AG09319 (cell line): ENCODE measurements at regions not wholly inside any gene's neighbourhood (a gene's known extent, or its start where the extent isn't known, plus 50 kb on each side); places are given as distances from the start of the nearest gene placed in this dataset.

Source experiments
- DNase-seq: peaks from one replicate; pipeline ENCODE4 v3.0.0-alpha.2; 2010; ENCODE audit warnings: low read depth; ENCODE audit errors: extremely low read depth
- TF ChIP-seq, protein P1 (sequence below): IDR thresholded peaks from 2 replicates; pipeline ENCODE4 v1.5.1; 2011; ENCODE audit warnings: low read depth, mild to moderate bottlenecking, inconsistent platforms, low read length, moderate library complexity

DNA sequence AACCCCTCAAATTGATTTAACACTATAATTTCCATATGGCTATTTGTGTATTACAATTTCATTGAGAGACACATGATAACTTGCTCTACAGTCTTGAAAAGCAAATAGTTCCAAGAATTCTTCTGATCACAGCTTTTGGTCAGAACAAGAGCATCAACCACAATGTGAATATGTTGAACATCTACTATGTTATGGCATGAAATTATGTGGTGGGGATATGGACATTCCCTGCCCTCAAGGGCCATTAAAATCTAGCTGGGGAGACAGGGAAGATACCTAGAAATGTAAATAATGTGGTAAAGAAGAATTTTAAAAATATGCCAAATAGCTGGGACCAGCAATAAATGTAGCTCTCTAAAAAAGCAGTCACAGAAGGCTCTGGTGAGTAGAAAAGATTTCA is 262.2 kb downstream of the FZD1 start:
- DNase-seq = no peak
- TF ChIP-seq, protein P1, sequence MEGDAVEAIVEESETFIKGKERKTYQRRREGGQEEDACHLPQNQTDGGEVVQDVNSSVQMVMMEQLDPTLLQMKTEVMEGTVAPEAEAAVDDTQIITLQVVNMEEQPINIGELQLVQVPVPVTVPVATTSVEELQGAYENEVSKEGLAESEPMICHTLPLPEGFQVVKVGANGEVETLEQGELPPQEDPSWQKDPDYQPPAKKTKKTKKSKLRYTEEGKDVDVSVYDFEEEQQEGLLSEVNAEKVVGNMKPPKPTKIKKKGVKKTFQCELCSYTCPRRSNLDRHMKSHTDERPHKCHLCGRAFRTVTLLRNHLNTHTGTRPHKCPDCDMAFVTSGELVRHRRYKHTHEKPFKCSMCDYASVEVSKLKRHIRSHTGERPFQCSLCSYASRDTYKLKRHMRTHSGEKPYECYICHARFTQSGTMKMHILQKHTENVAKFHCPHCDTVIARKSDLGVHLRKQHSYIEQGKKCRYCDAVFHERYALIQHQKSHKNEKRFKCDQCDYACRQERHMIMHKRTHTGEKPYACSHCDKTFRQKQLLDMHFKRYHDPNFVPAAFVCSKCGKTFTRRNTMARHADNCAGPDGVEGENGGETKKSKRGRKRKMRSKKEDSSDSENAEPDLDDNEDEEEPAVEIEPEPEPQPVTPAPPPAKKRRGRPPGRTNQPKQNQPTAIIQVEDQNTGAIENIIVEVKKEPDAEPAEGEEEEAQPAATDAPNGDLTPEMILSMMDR = no peak

DNA sequence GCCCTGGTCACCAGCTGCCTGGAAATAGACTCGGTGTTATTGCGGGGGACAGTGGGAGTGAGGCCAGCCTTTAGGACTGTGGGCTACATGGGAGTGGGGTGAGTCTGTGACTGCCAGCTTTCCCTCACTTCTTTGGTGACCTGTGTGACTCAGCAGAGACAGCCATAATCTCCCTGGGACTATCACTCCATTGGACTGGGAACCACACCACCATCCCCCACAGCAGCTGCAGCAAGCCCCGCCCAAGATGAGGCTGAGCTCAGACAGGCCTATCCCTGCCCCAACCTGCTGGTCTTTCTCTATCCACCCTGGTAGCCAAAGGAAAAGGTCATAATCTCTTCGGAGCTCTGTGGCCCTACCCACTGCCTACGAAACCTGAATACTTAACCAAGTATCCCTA is 263.2 kb downstream of the FZD1 start:
- no peak for DNase-seq

DNA sequence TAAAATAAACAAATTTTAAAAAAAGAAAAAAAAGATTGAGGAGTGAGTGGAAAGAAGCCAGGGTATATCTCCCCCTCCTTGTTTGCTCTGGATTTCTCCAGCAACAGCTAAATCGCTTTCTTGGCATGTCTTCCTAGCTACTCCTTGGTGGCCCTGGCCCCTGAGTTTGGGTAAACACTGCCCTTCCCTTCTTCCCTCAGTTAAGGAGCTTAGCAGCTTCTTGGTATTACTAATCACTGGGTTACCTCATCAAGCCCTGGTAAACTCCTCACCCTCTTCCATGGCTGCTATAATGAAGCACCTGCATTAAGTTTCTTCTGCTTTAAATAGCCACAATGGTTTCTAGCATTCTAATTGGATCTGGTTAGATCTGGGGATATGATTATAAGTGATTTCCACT is 269.8 kb downstream of the FZD1 start:
- DNase-seq = no peak
- TF ChIP-seq, protein P1 = no peak

More for the DNA sequence above, 263.2 kb downstream of the FZD1 start:
- TF ChIP-seq, protein P1 = no peak

DNA sequence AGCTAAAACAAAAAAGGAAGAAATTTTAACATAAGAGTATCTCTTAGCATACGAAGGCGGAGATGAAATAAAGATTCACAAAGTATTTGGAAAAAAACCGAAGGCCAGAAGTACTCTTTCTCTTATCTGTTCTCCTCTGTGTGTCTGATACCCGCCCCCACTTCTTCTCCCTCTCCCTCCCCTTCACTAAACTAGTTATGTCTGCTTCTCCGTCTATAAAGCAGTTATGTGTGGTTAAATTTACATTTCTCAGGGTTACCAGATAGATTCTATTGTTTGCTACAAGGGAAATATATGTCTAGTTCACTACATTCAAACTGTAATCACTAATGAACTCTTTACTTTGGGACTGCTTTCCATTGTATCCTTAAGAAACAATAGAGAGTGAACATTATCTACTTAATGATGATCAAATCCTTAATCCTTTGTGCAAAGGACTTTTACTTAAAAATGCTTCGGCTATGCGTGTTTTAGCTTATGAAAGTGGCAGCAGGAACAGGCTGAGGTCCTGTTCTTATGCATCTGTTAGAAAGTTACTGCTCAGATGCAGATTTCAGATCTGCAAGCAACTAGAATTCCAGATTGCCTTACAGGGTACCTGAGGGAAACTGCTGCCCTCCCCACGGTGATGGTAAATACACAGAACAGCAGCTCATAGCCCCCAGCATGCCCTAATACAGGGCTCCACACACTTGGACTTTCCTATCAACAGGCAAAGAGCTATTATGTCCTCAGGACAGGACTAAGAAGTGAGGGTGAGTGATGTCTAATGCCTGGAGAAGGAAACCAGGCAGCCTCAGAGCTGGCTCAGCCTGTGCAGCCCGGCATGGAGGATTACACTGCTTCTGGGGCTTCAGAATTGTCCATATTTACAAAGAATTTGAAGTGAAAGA is 273.3 kb downstream of the FZD1 start:
- no peak for DNase-seq
- TF ChIP-seq, protein P1 = no peak

DNA sequence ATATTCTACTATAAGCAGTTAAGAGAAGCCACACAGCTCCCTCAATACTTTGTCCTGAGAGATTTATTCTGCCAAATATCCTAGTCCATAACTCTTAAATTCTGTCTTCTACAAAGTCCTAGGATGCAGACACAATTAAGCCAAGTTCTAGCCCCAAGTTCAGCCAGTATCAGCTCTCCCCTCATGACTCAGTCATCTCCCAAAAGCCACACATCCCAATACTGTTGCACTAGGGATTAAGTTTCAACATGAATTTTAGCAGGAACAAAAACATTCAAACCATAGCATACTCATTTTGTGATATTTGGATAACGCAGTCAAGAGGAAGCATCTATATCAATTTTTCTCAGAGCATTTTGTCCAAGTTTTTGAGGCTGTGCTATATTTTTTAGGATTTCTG is 277.4 kb downstream of the FZD1 start:
- TF ChIP-seq, protein P1 = no peak
- no peak for DNase-seq

DNA sequence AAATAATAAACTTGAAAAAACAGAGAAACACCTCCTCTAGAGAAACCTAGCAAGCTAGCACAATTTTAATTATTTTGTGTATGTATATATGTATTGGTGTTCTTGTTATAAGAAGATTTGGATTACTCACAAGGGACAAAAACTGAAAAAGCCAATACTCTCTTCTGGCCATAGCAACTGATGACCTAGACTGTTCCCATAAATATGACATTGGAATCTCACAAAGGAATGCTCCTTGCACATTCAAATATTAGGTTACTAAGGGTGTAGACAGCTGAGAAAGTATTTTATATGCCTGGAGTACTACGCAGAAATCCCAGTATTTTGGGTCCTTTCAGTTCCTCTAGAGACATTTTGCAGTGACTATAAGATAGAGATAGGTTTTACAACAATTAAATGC is 279.4 kb downstream of the FZD1 start:
- TF ChIP-seq, protein P1 = no peak
- DNase-seq = no peak

DNA sequence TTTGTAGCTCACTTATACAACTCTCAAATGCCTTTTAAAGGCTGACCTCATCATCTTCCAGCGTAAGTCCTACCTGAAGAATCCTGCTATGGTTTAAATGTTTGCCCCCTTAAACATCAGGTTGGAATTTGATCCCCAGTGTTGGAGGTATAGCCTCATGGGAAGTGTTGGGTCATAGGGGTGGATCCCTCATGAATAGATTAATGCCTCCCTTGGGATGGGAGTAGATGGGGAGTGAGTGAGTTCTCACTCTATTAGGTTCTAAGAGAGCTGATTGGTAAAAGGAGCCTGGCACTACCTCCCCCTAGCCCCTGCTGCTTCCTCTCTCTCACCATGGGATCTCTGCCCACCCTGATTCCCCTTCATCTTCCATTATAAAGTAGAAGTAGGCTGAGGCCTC is 285.6 kb downstream of the FZD1 start:
- TF ChIP-seq, protein P1 = no peak
- DNase-seq = no peak
